ENCODE measurements at regions not wholly inside any gene's neighbourhood (a gene's known extent, or its start where the extent isn't known, plus 50 kb on each side); places are given as distances from the start of the nearest gene placed in this dataset.

DNA sequence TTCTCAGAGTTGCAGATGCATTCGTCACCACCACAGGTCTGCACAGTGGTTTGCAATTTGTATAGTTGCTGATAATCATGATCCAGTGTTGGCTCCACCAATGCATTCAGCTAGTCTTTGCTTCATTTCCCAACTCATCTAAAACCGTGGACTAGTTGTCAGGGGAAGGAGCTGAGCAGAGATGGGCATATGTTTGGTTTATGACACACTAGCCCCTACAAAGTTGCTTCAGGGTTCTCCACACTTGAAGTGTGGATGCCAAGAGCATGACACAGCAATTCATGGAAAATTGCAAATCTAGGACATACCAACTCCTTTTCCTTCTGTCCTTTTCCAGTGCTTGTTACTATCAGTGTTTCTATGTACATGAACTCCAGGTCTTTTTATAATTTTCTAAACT, 168.0 kb downstream of the TNFSF13B start:
- no peak for DNase-seq

DNA sequence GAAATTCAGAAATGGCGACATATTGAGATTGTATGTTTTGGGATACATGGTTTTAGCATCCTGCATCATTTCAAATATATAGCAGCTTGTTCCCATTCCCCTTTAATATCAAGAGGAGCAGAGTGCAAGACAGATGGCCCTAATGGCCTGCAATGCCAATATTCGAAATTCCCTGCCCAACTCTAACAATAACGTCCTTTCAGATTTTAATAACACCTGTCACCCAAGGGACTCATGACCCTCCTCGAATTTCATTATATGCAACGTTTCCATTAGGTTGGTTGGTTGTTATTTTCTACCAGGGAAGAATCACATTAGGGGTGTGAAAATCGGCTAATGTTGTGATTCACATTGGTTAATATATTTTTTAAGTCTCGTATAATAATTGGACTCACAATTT, 170.0 kb downstream of the TNFSF13B start:
- no peak for DNase-seq
- no peak overlapping the region for H3K27ac ChIP-seq
- no peaks in the 10 kb centered on the region for H3K36me3 ChIP-seq
- H3K4me3 ChIP-seq (ENCODE audit: low read depth, low read length): no peak overlapping the region
- no peaks in the 10 kb centered on the region for H3K9me3 ChIP-seq (ENCODE audit: severe bottlenecking)
- no peak for TF ChIP-seq CTCF (IDR thresholded peaks at IDR 0.05; ENCODE audit: low read depth, low read length)
- H3K27me3 ChIP-seq (ENCODE audit: insufficient read depth, low read depth, severe bottlenecking): peaks cover 52% of the 10 kb centered on the region

More for the DNA sequence above, 168.0 kb downstream of the TNFSF13B start:
- peaks cover 50% of the 10 kb centered on the region for H3K27me3 ChIP-seq (ENCODE audit: insufficient read depth, low read depth, severe bottlenecking)
- no peaks in the 10 kb centered on the region for H3K36me3 ChIP-seq
- TF ChIP-seq CTCF (IDR thresholded peaks at IDR 0.05; ENCODE audit: low read depth, low read length): no peak
- no peak overlapping the region for H3K4me3 ChIP-seq (ENCODE audit: low read depth, low read length)
- no peak overlapping the region for H3K27ac ChIP-seq
- H3K9me3 ChIP-seq (ENCODE audit: severe bottlenecking): no peaks in the 10 kb centered on the region

- H3K27me3 ChIP-seq (ENCODE audit: insufficient read depth, low read depth, severe bottlenecking): peaks cover 42% of the 10 kb centered on the region
- H3K27ac ChIP-seq: no peak overlapping the region
- no peaks in the 10 kb centered on the region for H3K36me3 ChIP-seq
- TF ChIP-seq CTCF (IDR thresholded peaks at IDR 0.05; ENCODE audit: low read depth, low read length): no peak
- no peaks in the 10 kb centered on the region for H3K9me3 ChIP-seq (ENCODE audit: severe bottlenecking)
- DNase-seq: no peak
- H3K4me3 ChIP-seq (ENCODE audit: low read depth, low read length): no peak overlapping the region
These were observed 174.9 kb downstream of the TNFSF13B start for GRCh38 chr13:108444448-108444847.

DNA sequence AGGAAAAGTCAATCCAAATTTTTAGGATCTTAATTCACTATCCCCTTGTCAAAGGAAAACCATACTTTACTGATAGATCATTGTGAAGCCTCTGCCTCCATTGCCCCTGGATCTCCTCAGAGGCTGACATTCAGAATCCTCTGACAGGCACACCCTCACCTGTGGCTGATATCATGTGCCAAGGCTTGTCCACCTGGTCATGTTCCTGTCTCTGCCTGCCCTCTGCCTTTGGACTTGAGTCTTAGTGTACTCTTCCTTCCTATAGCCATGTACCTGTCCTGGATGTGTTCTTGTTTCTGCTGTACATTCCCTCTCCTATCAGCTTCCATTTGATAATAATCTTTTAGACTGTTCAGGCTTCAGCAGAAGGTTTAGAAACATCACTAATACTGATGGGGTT, 179.4 kb downstream of the TNFSF13B start:
- Histone ChIP-seq H3K4me3 (ENCODE audit: low read depth, low read length) (no peak overlapping the region), H3K36me3 (no peaks in the 10 kb centered on the region), H3K27me3 (ENCODE audit: insufficient read depth, low read depth, severe bottlenecking) (peaks cover 47% of the 10 kb centered on the region), H3K9me3 (ENCODE audit: severe bottlenecking) (no peaks in the 10 kb centered on the region), H3K27ac (no peak overlapping the region)
- DNase-seq: no peak
- no peak for TF ChIP-seq CTCF (IDR thresholded peaks at IDR 0.05; ENCODE audit: low read depth, low read length)

DNA sequence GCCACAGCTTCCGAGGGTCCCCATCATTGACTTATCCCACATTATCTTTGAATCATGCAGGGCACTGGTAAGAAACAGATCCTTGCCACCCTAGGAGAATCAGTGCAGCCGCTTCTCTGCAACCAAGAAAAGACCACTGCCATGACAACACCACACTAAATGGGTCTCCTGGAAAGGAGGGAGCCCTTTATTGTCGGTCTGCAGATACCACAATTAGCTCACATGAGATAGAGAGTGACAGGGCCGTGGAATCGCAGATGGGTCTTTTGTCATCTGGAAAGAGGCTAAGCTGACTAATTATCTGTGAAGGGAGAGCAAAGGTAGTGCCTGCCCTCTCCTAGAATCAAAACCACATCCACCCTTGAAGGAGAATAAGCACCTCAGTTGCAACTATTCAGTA, 178.3 kb upstream of the MYO16 start:
- Histone ChIP-seq H3K27ac (no peak overlapping the region), H3K4me3 (ENCODE audit: low read depth, low read length) (no peak overlapping the region), H3K9me3 (ENCODE audit: severe bottlenecking) (no peaks in the 10 kb centered on the region), H3K27me3 (ENCODE audit: insufficient read depth, low read depth, severe bottlenecking) (peaks cover 43% of the 10 kb centered on the region), H3K36me3 (no peaks in the 10 kb centered on the region)
- no peak for TF ChIP-seq CTCF (IDR thresholded peaks at IDR 0.05; ENCODE audit: low read depth, low read length)
- no peak for DNase-seq

GRCh38 chr13:108455320-108455719, 174.1 kb upstream of the MYO16 start:
- H3K27me3 ChIP-seq (ENCODE audit: insufficient read depth, low read depth, severe bottlenecking): peaks cover 24% of the 10 kb centered on the region
- DNase-seq: no peak
- no peak overlapping the region for H3K27ac ChIP-seq
- H3K36me3 ChIP-seq: no peaks in the 10 kb centered on the region
- TF ChIP-seq CTCF (IDR thresholded peaks at IDR 0.05; ENCODE audit: low read depth, low read length): no peak
- no peaks in the 10 kb centered on the region for H3K9me3 ChIP-seq (ENCODE audit: severe bottlenecking)
- H3K4me3 ChIP-seq (ENCODE audit: low read depth, low read length): no peak overlapping the region
